Erythroblast (primary cell): ENCODE measurements at regions not wholly inside any gene's neighbourhood (a gene's known extent, or its start where the extent isn't known, plus 50 kb on each side); places are given as distances from the start of the nearest gene placed in this dataset.

Experiments
- GATA1 ChIP-seq: IDR thresholded peaks from 2 replicates; pipeline ENCODE4 v1.6.1; 2011; ENCODE audit warnings: low read depth, mild to moderate bottlenecking, control low read depth, low read length, moderate library complexity
- POLR2A ChIP-seq: IDR thresholded peaks from 2 replicates; pipeline ENCODE4 v1.6.1; 2011; ENCODE audit warnings: mild to moderate bottlenecking, low read length

DNA sequence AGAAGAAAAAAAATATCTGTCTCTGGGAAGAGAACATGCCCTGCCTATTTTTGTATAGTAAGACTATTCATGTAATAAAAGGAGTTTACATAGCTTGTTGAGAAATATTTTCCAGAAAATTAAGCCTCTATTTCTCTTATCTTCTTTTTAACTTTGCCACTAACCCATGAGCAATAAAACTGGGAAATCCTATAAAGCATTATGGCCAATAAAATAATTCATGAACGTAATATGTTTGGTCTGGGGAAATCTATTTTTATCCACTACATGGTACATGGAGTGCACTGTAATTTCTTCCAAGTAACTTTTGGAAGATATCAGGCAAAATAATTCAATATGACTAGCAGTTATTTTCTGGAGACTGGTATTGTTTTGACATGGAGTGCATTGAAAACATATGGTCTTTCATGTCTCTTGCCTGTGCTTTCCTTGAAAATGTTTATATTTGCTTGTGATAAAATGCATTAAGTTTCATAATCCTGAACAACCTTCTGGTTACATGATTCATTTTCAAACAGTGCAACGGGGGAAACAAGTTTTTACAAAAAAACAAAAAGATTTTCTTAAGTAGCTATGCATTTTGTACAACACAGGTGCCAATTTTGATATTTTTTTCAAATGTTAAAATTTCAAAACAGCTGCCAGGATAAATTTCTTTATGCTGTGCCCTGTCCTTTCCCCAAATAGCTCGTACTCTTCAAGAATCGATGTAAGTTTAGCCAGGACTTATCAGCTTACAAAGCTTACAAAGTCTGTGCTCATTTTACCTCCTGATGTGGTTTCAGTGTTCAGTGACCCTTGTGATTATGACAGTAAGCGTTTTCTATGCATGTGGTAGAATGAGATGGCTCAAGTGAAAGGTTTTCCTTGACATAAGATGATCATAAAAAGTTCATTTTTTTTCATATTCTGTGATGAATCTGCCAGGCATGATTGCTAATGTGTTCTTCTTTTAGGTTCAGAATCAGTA lies 194.5 kb downstream of the UBE2E3 start:
- TF ChIP-seq POLR2A (no peak), GATA1 (no peak)
